Right atrium auricular region (tissue), 2 donors: ENCODE measurements at regions not wholly inside any gene's neighbourhood (a gene's known extent, or its start where the extent isn't known, plus 50 kb on each side); places are given as distances from the start of the nearest gene placed in this dataset.
"Not testable (repeated sequence)": the region's sequence is repeated elsewhere in the genome, so short reads cannot be mapped to it uniquely, and the experiment has no call there.

Experiments used
- DNase-seq: peaks from one replicate; pipeline ENCODE4 v3.0.0-alpha.2; 2019; ENCODE audit warnings: low spot score
- H3K27ac ChIP-seq, 2 donors: fragments of 200-600 bp; sonication (generic); 1 replicate in 1 of 2; 2 replicates in 1 of 2; pipeline ENCODE4 v1.5.1; 2016 to 2019
- H3K27me3 ChIP-seq, 2 donors: fragments of 200-600 bp; sonication (generic); one replicate each; pipeline versions ENCODE4 v1.5.1 to v1.6.0; 2017 to 2019
- H3K36me3 ChIP-seq: fragments of 200-600 bp; sonication (generic); one replicate; pipeline ENCODE4 v1.5.1; 2016
- H3K4me1 ChIP-seq, 2 donors: fragments of 200-600 bp; sonication (generic); one replicate each; pipeline versions ENCODE4 v1.5.1 to v1.6.0; 2017 to 2019
- H3K4me3 ChIP-seq, 2 donors: fragments of 200-600 bp; sonication (generic); 1 replicate in 1 of 2; 2 replicates in 1 of 2; pipeline ENCODE4 v1.5.1; 2017 to 2019; ENCODE audit warnings: mild to moderate bottlenecking in 1 of 2, moderate library complexity in 1 of 2
- H3K9me3 ChIP-seq, 2 donors: fragments of 200-600 bp; sonication (generic); one replicate each; pipeline ENCODE4 v1.5.1; 2019
- CTCF ChIP-seq, 2 donors: fragments of 200-600 bp; sonication (generic); IDR thresholded peaks; one replicate each; pipeline ENCODE4 v1.5.1; 2019; ENCODE audit warnings: antibody characterized with exemption in 2 of 2

GRCh38 chr2:89092911-89093310, 401.4 kb downstream of the RPIA start:
- H3K36me3 ChIP-seq, H3K4me1 ChIP-seq, H3K9me3 ChIP-seq, H3K27ac ChIP-seq, H3K27me3 ChIP-seq, DNase-seq, H3K4me3 ChIP-seq: not testable (repeated sequence)

GRCh38 chr2:89095060-89095459, 403.6 kb downstream of the RPIA start:
- H3K27me3 ChIP-seq, H3K4me1 ChIP-seq, H3K4me3 ChIP-seq, H3K36me3 ChIP-seq, H3K9me3 ChIP-seq, DNase-seq, H3K27ac ChIP-seq: not testable (repeated sequence)

- H3K9me3 ChIP-seq, H3K27me3 ChIP-seq, H3K27ac ChIP-seq, H3K4me1 ChIP-seq, H3K4me3 ChIP-seq, H3K36me3 ChIP-seq, DNase-seq: not testable (repeated sequence)
Measured at GRCh38 chr2:89102587-89102986, 411.1 kb downstream of the RPIA start.

GRCh38 chr2:89106369-89107019, 415.0 kb downstream of the RPIA start:
- not testable (repeated sequence) for H3K27ac ChIP-seq, H3K36me3 ChIP-seq, H3K27me3 ChIP-seq, H3K4me3 ChIP-seq, DNase-seq, H3K9me3 ChIP-seq, H3K4me1 ChIP-seq

GRCh38 chr2:89112434-89112833, 421.0 kb downstream of the RPIA start:
- not testable (repeated sequence) for H3K27me3 ChIP-seq, H3K9me3 ChIP-seq, H3K4me3 ChIP-seq, H3K36me3 ChIP-seq, DNase-seq, H3K27ac ChIP-seq, H3K4me1 ChIP-seq
- TF ChIP-seq CTCF (IDR thresholded peaks at IDR 0.05): peak in 1 of 2 donors; percentile 25

GRCh38 chr2:89113286-89113685, 421.8 kb downstream of the RPIA start:
- H3K36me3 ChIP-seq, H3K9me3 ChIP-seq, H3K27me3 ChIP-seq, DNase-seq, H3K4me3 ChIP-seq, H3K4me1 ChIP-seq, H3K27ac ChIP-seq: not testable (repeated sequence)

GRCh38 chr2:89129440-89129839, 438.0 kb downstream of the RPIA start:
- H3K27ac ChIP-seq, DNase-seq, H3K4me1 ChIP-seq, H3K4me3 ChIP-seq, H3K36me3 ChIP-seq, H3K27me3 ChIP-seq, H3K9me3 ChIP-seq: not testable (repeated sequence)

GRCh38 chr2:89130665-89131308, 439.3 kb downstream of the RPIA start:
- H3K4me1 ChIP-seq, H3K27ac ChIP-seq, DNase-seq, H3K9me3 ChIP-seq, H3K4me3 ChIP-seq, H3K27me3 ChIP-seq, H3K36me3 ChIP-seq: not testable (repeated sequence)

GRCh38 chr2:89142959-89143358, 451.5 kb downstream of the RPIA start:
- DNase-seq, H3K4me3 ChIP-seq, H3K9me3 ChIP-seq, H3K36me3 ChIP-seq, H3K27ac ChIP-seq, H3K4me1 ChIP-seq, H3K27me3 ChIP-seq: not testable (repeated sequence)

- not testable (repeated sequence) for H3K4me3 ChIP-seq, H3K27ac ChIP-seq, DNase-seq, H3K9me3 ChIP-seq, H3K36me3 ChIP-seq, H3K4me1 ChIP-seq, H3K27me3 ChIP-seq
Measured at GRCh38 chr2:89145342-89145741, 453.9 kb downstream of the RPIA start.

- not testable (repeated sequence) for DNase-seq, H3K27me3 ChIP-seq, H3K9me3 ChIP-seq, H3K27ac ChIP-seq, H3K36me3 ChIP-seq, H3K4me3 ChIP-seq, H3K4me1 ChIP-seq
Measured at GRCh38 chr2:89148256-89148655, 456.8 kb downstream of the RPIA start.

GRCh38 chr2:89151699-89152098, 460.2 kb downstream of the RPIA start:
- H3K4me3 ChIP-seq, H3K4me1 ChIP-seq, H3K27ac ChIP-seq, H3K9me3 ChIP-seq, H3K36me3 ChIP-seq, DNase-seq, H3K27me3 ChIP-seq: not testable (repeated sequence)

GRCh38 chr2:89152501-89152900, 461.0 kb downstream of the RPIA start:
- H3K4me3 ChIP-seq, DNase-seq, H3K36me3 ChIP-seq, H3K4me1 ChIP-seq, H3K9me3 ChIP-seq, H3K27ac ChIP-seq, H3K27me3 ChIP-seq: not testable (repeated sequence)

- not testable (repeated sequence) for H3K27ac ChIP-seq, DNase-seq, H3K4me1 ChIP-seq, H3K4me3 ChIP-seq, H3K9me3 ChIP-seq, H3K27me3 ChIP-seq, H3K36me3 ChIP-seq
Measured at GRCh38 chr2:89153210-89153609, 461.7 kb downstream of the RPIA start.
